HL-60 (cell line): ENCODE measurements at regions not wholly inside any gene's neighbourhood (a gene's known extent, or its start where the extent isn't known, plus 50 kb on each side); places are given as distances from the start of the nearest gene placed in this dataset.
"Not testable (repeated sequence)": the region's sequence is repeated elsewhere in the genome, so short reads cannot be mapped to it uniquely, and the experiment has no call there.

Experiments
- DNase-seq, 2 experiments: peaks; one replicate each; pipeline ENCODE4 v3.0.0-alpha.2; 2010 to 2020; ENCODE audit warnings: low read depth in 1 of 2, low spot score in 1 of 2
- H3K27ac ChIP-seq: fragments of 250-450 bp; sonication (Bioruptor Pico); replicated peaks from 2 replicates; pipeline ENCODE4 v1.5.1; 2020; ENCODE audit warnings: mild to moderate bottlenecking, moderate library complexity
- H3K27me3 ChIP-seq: fragments of 250-450 bp; sonication (Bioruptor Pico); 2 replicates; pipeline ENCODE4 v1.5.1; 2021; ENCODE audit warnings: mild to moderate bottlenecking, moderate library complexity; ENCODE audit not compliant: insufficient read depth, poor library complexity, severe bottlenecking
- H3K4me3 ChIP-seq: replicated peaks from 2 replicates; pipeline ENCODE4 v1.5.1; 2011; ENCODE audit warnings: mild to moderate bottlenecking, control low read depth, low read length; ENCODE audit not compliant: insufficient read depth
- CTCF ChIP-seq: IDR thresholded peaks from one replicate; pipeline ENCODE4 v1.5.1; 2011; ENCODE audit warnings: low read length, control low read depth, inconsistent platforms; ENCODE audit not compliant: insufficient read depth
- GABPA ChIP-seq: IDR thresholded peaks from 2 replicates; pipeline ENCODE4 v1.6.1; 2012; ENCODE audit warnings: low read depth
- POLR2AphosphoS5 ChIP-seq: IDR thresholded peaks from 2 replicates; pipeline ENCODE4 v1.6.1; 2012; ENCODE audit warnings: low read depth
- SPI1 ChIP-seq: IDR thresholded peaks from 2 replicates; pipeline ENCODE4 v1.6.1; 2012; ENCODE audit warnings: low read depth, mild to moderate bottlenecking, borderline replicate concordance
- TF ChIP-seq, protein P1 (sequence below): IDR thresholded peaks from 2 replicates; pipeline ENCODE4 v1.6.1; 2012; ENCODE audit warnings: low read depth; ENCODE audit not compliant: insufficient replicate concordance

DNA sequence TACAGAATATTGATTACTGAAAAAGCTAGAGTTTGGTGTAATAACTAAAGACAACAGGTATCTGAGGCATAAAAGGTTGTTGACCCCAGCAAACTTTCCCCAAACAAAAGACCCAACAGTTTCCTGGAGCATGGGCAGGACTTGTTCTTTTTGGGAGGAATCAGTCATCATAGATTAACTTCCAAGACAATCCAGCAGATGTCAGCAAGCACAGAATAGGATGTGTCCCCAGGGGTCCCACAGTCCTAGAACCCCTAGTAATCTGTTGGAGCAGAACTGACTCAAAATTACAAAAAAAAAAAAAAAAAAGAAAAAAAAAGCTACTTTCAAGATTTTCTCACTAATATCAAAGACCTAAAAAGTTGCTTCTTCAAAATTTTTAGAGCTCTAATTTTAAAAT, 564.7 kb upstream of the SLC39A10 start:
- Histone ChIP-seq H3K27ac (no peak overlapping the region), H3K4me3 (no peak overlapping the region), H3K27me3 (no peaks in the 10 kb centered on the region)
- DNase-seq, result no peak
- TF ChIP-seq, protein P1, sequence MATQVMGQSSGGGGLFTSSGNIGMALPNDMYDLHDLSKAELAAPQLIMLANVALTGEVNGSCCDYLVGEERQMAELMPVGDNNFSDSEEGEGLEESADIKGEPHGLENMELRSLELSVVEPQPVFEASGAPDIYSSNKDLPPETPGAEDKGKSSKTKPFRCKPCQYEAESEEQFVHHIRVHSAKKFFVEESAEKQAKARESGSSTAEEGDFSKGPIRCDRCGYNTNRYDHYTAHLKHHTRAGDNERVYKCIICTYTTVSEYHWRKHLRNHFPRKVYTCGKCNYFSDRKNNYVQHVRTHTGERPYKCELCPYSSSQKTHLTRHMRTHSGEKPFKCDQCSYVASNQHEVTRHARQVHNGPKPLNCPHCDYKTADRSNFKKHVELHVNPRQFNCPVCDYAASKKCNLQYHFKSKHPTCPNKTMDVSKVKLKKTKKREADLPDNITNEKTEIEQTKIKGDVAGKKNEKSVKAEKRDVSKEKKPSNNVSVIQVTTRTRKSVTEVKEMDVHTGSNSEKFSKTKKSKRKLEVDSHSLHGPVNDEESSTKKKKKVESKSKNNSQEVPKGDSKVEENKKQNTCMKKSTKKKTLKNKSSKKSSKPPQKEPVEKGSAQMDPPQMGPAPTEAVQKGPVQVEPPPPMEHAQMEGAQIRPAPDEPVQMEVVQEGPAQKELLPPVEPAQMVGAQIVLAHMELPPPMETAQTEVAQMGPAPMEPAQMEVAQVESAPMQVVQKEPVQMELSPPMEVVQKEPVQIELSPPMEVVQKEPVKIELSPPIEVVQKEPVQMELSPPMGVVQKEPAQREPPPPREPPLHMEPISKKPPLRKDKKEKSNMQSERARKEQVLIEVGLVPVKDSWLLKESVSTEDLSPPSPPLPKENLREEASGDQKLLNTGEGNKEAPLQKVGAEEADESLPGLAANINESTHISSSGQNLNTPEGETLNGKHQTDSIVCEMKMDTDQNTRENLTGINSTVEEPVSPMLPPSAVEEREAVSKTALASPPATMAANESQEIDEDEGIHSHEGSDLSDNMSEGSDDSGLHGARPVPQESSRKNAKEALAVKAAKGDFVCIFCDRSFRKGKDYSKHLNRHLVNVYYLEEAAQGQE, result no peak
- TF ChIP-seq POLR2AphosphoS5 (no peak), CTCF (no peak), SPI1 (no peak), GABPA (no peak)

DNA sequence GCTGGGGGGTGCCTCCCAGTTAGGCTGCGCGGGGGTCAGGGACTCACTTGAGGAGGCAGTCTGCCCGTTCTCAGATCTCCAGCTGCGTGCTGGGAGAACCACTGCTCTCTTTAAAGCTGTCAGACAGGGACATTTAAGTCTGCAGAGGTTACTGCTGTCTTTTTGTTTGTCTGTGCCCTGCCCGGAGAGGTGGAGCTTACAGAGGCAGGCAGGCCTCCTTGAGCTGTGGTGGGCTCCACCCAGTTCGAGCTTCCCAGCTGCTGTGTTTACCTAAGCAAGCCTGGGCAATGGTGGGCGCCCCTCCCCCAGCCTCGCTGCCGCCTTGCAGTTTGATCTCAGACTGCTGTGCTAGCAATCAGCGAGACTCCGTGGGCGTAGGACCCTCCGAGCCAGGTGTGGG, 584.2 kb upstream of the SLC39A10 start:
- not testable (repeated sequence) for H3K27ac ChIP-seq, DNase-seq, H3K4me3 ChIP-seq, H3K27me3 ChIP-seq

DNA sequence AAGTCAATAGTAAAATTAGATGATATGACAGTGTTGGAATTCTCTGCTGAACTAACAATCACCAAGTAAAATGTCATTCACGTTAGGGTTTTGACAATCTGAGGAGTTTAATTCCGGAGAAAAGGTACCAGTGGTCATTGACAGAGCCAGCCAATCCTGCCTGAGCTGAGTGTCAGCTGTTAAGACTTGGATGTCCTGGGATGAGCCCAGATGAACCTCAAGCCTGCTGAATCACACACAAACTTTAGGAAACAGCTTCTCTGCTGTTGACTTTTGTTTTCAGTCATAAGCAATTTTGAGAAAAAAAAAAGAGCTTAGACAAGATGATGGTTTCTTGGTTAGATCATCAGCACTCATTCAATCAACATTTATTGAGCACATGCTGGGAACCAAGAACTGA, 600.0 kb upstream of the SLC39A10 start:
- H3K27ac ChIP-seq, result no peak overlapping the region
- no peaks in the 10 kb centered on the region for H3K27me3 ChIP-seq
- TF ChIP-seq SPI1, result no peak
- TF ChIP-seq, protein P1, result no peak
- no peak for TF ChIP-seq CTCF
- TF ChIP-seq POLR2AphosphoS5, result no peak
- no peak for TF ChIP-seq GABPA
- DNase-seq, result no peak
- no peak overlapping the region for H3K4me3 ChIP-seq

DNA sequence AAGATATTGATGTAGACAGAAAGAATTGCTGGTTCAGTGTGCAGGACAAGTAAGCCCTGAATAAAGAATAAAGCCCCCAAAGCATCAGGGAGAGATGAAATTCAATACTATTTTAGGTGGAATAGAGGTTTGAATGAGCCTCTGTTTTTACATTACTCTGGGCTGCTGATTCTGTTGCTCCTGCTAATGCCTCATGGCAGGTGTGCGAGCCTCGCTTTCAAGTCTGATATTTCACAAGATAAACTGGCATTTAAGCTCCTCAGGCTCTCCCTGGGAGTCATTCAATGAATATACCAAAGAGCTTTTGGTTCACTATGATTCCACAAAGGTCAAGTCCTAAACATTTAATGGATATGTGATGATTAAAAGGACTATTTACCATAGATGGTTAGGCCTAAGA, 601.0 kb upstream of the SLC39A10 start:
- no peak for DNase-seq
- H3K27me3 ChIP-seq, result no peaks in the 10 kb centered on the region
- no peak overlapping the region for H3K4me3 ChIP-seq
- TF ChIP-seq, protein P1, result no peak
- TF ChIP-seq GABPA (no peak), SPI1 (no peak), CTCF (no peak), POLR2AphosphoS5 (no peak)
- no peak overlapping the region for H3K27ac ChIP-seq
